ENCODE measurements at regions not wholly inside any gene's neighbourhood (a gene's known extent, or its start where the extent isn't known, plus 50 kb on each side); places are given as distances from the start of the nearest gene placed in this dataset.
"Not testable (repeated sequence)": the region's sequence is repeated elsewhere in the genome, so short reads cannot be mapped to it uniquely, and the experiment has no call there.

GRCh38 chr11:33532720-33533385 is 167.8 kb downstream of the C11orf91 start:
- Histone ChIP-seq H3K4me3 (no peak overlapping the region), H3K27ac (no peak overlapping the region), H3K9me3 (no peaks in the 10 kb centered on the region), H3K4me1 (no peaks in the 10 kb centered on the region), H3K27me3 (no peaks in the 10 kb centered on the region), H3K36me3 (no peaks in the 10 kb centered on the region)
- no peak for TF ChIP-seq CTCF (IDR thresholded peaks at IDR 0.05)
- no peak for TF ChIP-seq POLR2A (IDR thresholded peaks at IDR 0.05)
- intact Hi-C loops (cut with DNase I; ENCODE audit: low total_unique reads) = no loop called here
- DNase-seq = no peak

GRCh38 chr11:33532257-33532656 is 168.4 kb downstream of the C11orf91 start:
- Histone ChIP-seq H3K27me3 (no peaks in the 10 kb centered on the region), H3K4me3 (no peak overlapping the region), H3K4me1 (no peaks in the 10 kb centered on the region), H3K36me3 (no peaks in the 10 kb centered on the region), H3K9me3 (no peaks in the 10 kb centered on the region), H3K27ac (no peak overlapping the region)
- no peak for TF ChIP-seq CTCF (IDR thresholded peaks at IDR 0.05)
- no peak for TF ChIP-seq POLR2A (IDR thresholded peaks at IDR 0.05)
- intact Hi-C loops (cut with DNase I; ENCODE audit: low total_unique reads) = no loop called here
- no peak for DNase-seq

- no peak for TF ChIP-seq CTCF (IDR thresholded peaks at IDR 0.05)
- TF ChIP-seq POLR2A (IDR thresholded peaks at IDR 0.05) = no peak
- no peak overlapping the region for H3K4me3 ChIP-seq
- no peak overlapping the region for H3K27ac ChIP-seq
- H3K9me3 ChIP-seq = no peaks in the 10 kb centered on the region
- intact Hi-C loops (cut with DNase I; ENCODE audit: low total_unique reads) = no loop called here
- DNase-seq = peak in 1 of 2 donors; percentile 39
- H3K27me3 ChIP-seq = no peaks in the 10 kb centered on the region
- no peaks in the 10 kb centered on the region for H3K36me3 ChIP-seq
- H3K4me1 ChIP-seq = no peaks in the 10 kb centered on the region
Observed at GRCh38 chr11:33531743-33532181, 168.9 kb downstream of the C11orf91 start.

GRCh38 chr11:33530815-33531214 is 169.8 kb downstream of the C11orf91 start:
- TF ChIP-seq POLR2A (IDR thresholded peaks at IDR 0.05) = no peak
- TF ChIP-seq CTCF (IDR thresholded peaks at IDR 0.05) = no peak
- H3K36me3 ChIP-seq = no peaks in the 10 kb centered on the region
- no peaks in the 10 kb centered on the region for H3K9me3 ChIP-seq
- intact Hi-C loops (cut with DNase I; ENCODE audit: low total_unique reads) = no loop called here
- no peaks in the 10 kb centered on the region for H3K27me3 ChIP-seq
- no peaks in the 10 kb centered on the region for H3K4me1 ChIP-seq
- no peak for DNase-seq
- H3K4me3 ChIP-seq = no peak overlapping the region
- H3K27ac ChIP-seq = no peak overlapping the region

GRCh38 chr11:33529461-33529860 is 171.2 kb downstream of the C11orf91 start:
- no peaks in the 10 kb centered on the region for H3K36me3 ChIP-seq
- intact Hi-C loops (cut with DNase I; ENCODE audit: low total_unique reads) = no loop called here
- no peaks in the 10 kb centered on the region for H3K9me3 ChIP-seq
- H3K4me1 ChIP-seq = no peaks in the 10 kb centered on the region
- DNase-seq = no peak
- no peak overlapping the region for H3K27ac ChIP-seq
- no peak overlapping the region for H3K4me3 ChIP-seq
- no peak for TF ChIP-seq POLR2A (IDR thresholded peaks at IDR 0.05)
- no peak for TF ChIP-seq CTCF (IDR thresholded peaks at IDR 0.05)
- H3K27me3 ChIP-seq = no peaks in the 10 kb centered on the region

- H3K9me3 ChIP-seq; H3K4me1 ChIP-seq; H3K4me3 ChIP-seq; DNase-seq; intact Hi-C loops (cut with DNase I; ENCODE audit: low total_unique reads); H3K27me3 ChIP-seq; H3K27ac ChIP-seq; H3K36me3 ChIP-seq: not testable (repeated sequence)
Observed at GRCh38 chr11:33527738-33528137, 172.9 kb downstream of the C11orf91 start.

All from uterus (tissue), 3 donors.